ENCODE measurements at regions not wholly inside any gene's neighbourhood (a gene's known extent, or its start where the extent isn't known, plus 50 kb on each side); places are given as distances from the start of the nearest gene placed in this dataset.

- Histone ChIP-seq H4K20me1 (replicated peaks; ENCODE audit: control insufficient read depth, insufficient read depth, low read length) (no peaks in the 10 kb centered on the region), H3K27ac (ENCODE audit: extremely low read depth, low read depth, low read length) (no peak overlapping the region), H3K9ac (ENCODE audit: insufficient read depth in 1 of 2, low read depth in 2 of 2, low read length in 2 of 2) (no peak overlapping the region), H2AFZ (ENCODE audit: low read depth, low read length) (no peak overlapping the region), H3K9me1 (ENCODE audit: control insufficient read depth, insufficient read depth, low read length) (no peaks in the 10 kb centered on the region), H3K27me3 (ENCODE audit: control insufficient read depth in 2 of 2, insufficient read depth in 2 of 2, low read length in 2 of 2) (peaks cover 11 to 41% of the 10 kb centered on the region in 2 experiments; a peak in 4 of 5 replicates), H3K9me3 (replicated peaks; ENCODE audit: control insufficient read depth, insufficient read depth, low read depth, low read length) (no peaks in the 10 kb centered on the region), H3K4me2 (ENCODE audit: insufficient read depth, low read length) (no peak overlapping the region), H3K36me3 (ENCODE audit: control insufficient read depth, insufficient read depth, low read length) (no peaks in the 10 kb centered on the region), H3K4me3 (no peak overlapping the region), H3K79me2 (ENCODE audit: control insufficient read depth, insufficient read depth, low read length) (no peaks in the 10 kb centered on the region), H3K4me1 (replicated peaks in 1 of 2; ENCODE audit: control insufficient read depth in 2 of 2, insufficient read depth in 2 of 2, low read length in 2 of 2) (no peaks in the 10 kb centered on the region; a peak in 1 of 5 replicates)
- no TSS peak for BruUV-seq (replicated peaks)
- in situ Hi-C loops (cut with MboI) (no loop called here), intact Hi-C loops (cut with micrococcal nuclease) (no loop called here)
- FAIRE-seq, result no peak
- ChIA-PET CTCF (ENCODE audit: low intra/inter-chr PET ratio) (no interaction called here), POLR2A (no interaction called here)
- ATAC-seq, result no peak
- no peak for TF ChIP-seq ELF2 (CRISPR knock-in tag; IDR thresholded peaks at IDR 0.05)
- TF ChIP-seq TGIF2 (CRISPR knock-in tag; IDR thresholded peaks at IDR 0.05), result no peak
- TF ChIP-seq HINFP (tag; conservative IDR thresholded peaks at IDR 0.05; ENCODE audit: low read depth), result no peak
- TF ChIP-seq CREB5 (CRISPR knock-in tag; IDR thresholded peaks at IDR 0.05), result no peak
- TF ChIP-seq CSDE1 (IDR thresholded peaks at IDR 0.05), result no peak
- no peak for TF ChIP-seq PBX2 (CRISPR knock-in tag; IDR thresholded peaks at IDR 0.05; ENCODE audit: low read depth)
- TF ChIP-seq PBX2 (tag; conservative IDR thresholded peaks at IDR 0.05; ENCODE audit: low read depth), result no peak
- no peak for TF ChIP-seq ZNF253 (CRISPR knock-in tag; conservative IDR thresholded peaks at IDR 0.05)
- TF ChIP-seq RBFOX2 (IDR thresholded peaks at IDR 0.05; ENCODE audit: low read depth, low read length), result no peak
- TF ChIP-seq YY1 (IDR thresholded peaks at IDR 0.05; ENCODE audit: borderline replicate concordance in 1 of 3, control insufficient read depth in 1 of 3, extremely low read depth in 1 of 3, insufficient read depth in 3 of 3, insufficient read length in 1 of 3, insufficient replicate concordance in 2 of 3, low read depth in 1 of 3, low read length in 2 of 3), result no peak
- no peak for DNase-seq (ENCODE audit: extremely low read depth in 1 of 4, low spot score in 3 of 4)
- WGBS (ENCODE audit: insufficient coverage, low coverage, missing lambda C conversion rate), result 0% methylated on average over 4 of the region's 4 CpGs
Measured at GRCh38 chr10:29957236-29957635, 102.2 kb downstream of the JCAD start.

All from K562 (cell line).